Esophagus squamous epithelium (tissue), 5 donors: ENCODE measurements at regions not wholly inside any gene's neighbourhood (a gene's known extent, or its start where the extent isn't known, plus 50 kb on each side); places are given as distances from the start of the nearest gene placed in this dataset.

ENCODE experiments used
- DNase-seq: peaks from one replicate; lab custom pipeline; 2025; lab: John Stamatoyannopoulos, UW
- H3K27ac ChIP-seq, 4 donors: fragments of 200-600 bp; sonication (generic); one replicate each; pipeline ENCODE4 v1.5.1; 2016 to 2019; ENCODE audit warnings: mild to moderate bottlenecking in 1 of 4
- H3K27me3 ChIP-seq, 4 donors: fragments of 200-600 bp; sonication (generic); 1 replicate in 3 of 4; 2 replicates in 1 of 4; pipeline versions ENCODE4 v1.5.1 to v1.6.0; 2017 to 2021; ENCODE audit warnings: antibody characterized with exemption in 1 of 4
- H3K36me3 ChIP-seq, 3 donors: fragments of 200-600 bp; sonication (generic); one replicate each; pipeline ENCODE4 v1.5.1; 2016 to 2019
- H3K4me1 ChIP-seq, 3 donors: fragments of 200-600 bp; sonication (generic); one replicate each; pipeline ENCODE4 v1.5.1; 2017 to 2019
- H3K4me3 ChIP-seq, 4 donors: fragments of 200-600 bp; sonication (generic); 1 replicate in 3 of 4; 2 replicates in 1 of 4; pipeline ENCODE4 v1.5.1; 2016 to 2019; ENCODE audit warnings: mild to moderate bottlenecking in 2 of 4, moderate library complexity in 1 of 4
- H3K9me3 ChIP-seq, 3 donors: fragments of 200-600 bp; sonication (generic); one replicate each; pipeline ENCODE4 v1.5.1; 2016 to 2019
- POLR2A ChIP-seq, 4 donors: fragments of 450-650 bp; IDR thresholded peaks; one replicate each; pipeline ENCODE4 v1.6.1; 2017; ENCODE audit warnings: antibody characterized with exemption in 4 of 4, mild to moderate bottlenecking in 4 of 4, moderate library complexity in 3 of 4
- WGBS, 2 donors: methylation state at CpG; one replicate each; pipeline ENCODE4 v1.1.5; 2018; 5-methylcytosine and 5-hydroxymethylcytosine counted together
- intact Hi-C: fragments of 100-400 bp; cut with DNase I; formaldehyde crosslinking; loops from one replicate; pipeline ENCODE4 v1.15.0; 2022
- TF ChIP-seq, protein P1 (sequence below), 6 experiments: fragments of 450-650 bp in 4 of 6; fragments of 200-600 bp in 2 of 6; sonication (generic) in 2 of 6; IDR thresholded peaks; one replicate each; pipeline ENCODE4 v1.5.1; 2016 to 2019; ENCODE audit warnings: antibody characterized with exemption in 6 of 6, mild to moderate bottlenecking in 4 of 6, moderate library complexity in 4 of 6
- donor health status: DM: yes; HTN: yes; CAD: no.

DNA sequence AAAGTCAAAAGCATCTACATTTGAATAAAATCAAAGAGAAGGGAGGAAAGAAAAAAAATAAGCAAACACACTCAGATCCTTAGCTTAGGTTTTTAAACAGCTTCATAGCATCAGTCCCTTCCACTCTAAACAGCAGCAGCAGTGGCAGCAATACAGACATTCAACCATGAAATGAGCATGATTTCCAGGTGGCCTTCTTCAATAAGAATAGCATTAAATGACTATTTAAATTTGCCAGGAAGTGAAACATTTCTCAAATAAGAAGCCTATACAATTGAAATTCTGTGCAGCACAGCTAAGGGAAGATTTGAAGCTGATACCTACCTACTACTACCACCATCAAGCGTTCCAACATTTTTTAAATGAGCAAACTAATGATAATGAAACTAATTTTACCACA, 138.1 kb upstream of the REG3G start:
- Histone ChIP-seq H3K27me3 (no peaks in the 10 kb centered on the region), H3K36me3 (no peaks in the 10 kb centered on the region), H3K4me3 (no peak overlapping the region), H3K9me3 (peaks cover 0 to 3% (median 0%) of the 10 kb centered on the region in 3 donors), H3K27ac (no peak overlapping the region), H3K4me1 (no peaks in the 10 kb centered on the region)
- TF ChIP-seq, protein P1, sequence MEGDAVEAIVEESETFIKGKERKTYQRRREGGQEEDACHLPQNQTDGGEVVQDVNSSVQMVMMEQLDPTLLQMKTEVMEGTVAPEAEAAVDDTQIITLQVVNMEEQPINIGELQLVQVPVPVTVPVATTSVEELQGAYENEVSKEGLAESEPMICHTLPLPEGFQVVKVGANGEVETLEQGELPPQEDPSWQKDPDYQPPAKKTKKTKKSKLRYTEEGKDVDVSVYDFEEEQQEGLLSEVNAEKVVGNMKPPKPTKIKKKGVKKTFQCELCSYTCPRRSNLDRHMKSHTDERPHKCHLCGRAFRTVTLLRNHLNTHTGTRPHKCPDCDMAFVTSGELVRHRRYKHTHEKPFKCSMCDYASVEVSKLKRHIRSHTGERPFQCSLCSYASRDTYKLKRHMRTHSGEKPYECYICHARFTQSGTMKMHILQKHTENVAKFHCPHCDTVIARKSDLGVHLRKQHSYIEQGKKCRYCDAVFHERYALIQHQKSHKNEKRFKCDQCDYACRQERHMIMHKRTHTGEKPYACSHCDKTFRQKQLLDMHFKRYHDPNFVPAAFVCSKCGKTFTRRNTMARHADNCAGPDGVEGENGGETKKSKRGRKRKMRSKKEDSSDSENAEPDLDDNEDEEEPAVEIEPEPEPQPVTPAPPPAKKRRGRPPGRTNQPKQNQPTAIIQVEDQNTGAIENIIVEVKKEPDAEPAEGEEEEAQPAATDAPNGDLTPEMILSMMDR (IDR thresholded peaks at IDR 0.05) = no peak
- no peak for TF ChIP-seq POLR2A (IDR thresholded peaks at IDR 0.05)
- intact Hi-C loops = no loop called here
- no peak for DNase-seq
- WGBS, 2 donors = 54 to 79% methylated on average over 1 of the region's 1 CpG

DNA sequence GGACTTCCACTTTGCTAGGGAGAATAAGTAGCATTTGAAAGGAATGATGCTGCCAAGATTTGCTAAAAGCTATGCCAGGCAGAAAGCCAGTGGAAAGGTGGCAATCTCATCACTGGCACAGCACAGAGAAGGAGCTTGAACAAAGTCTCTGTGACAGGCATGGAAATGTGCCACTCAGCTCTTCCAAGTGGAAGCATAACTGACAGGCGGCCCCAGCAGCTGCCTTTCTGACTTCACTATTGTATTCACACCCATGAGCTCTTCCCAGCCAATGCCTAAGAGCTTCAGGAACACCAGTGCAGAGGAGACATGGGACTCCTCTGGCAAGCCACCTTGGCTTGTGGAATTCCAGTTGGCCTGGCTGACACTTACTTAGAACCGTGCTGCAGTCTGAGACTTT, 134.6 kb upstream of the REG3G start:
- Histone ChIP-seq H3K9me3 (peaks cover 0 to 3% (median 0%) of the 10 kb centered on the region in 3 donors), H3K36me3 (no peaks in the 10 kb centered on the region), H3K4me3 (no peak overlapping the region), H3K27me3 (no peaks in the 10 kb centered on the region), H3K27ac (no peak overlapping the region), H3K4me1 (no peaks in the 10 kb centered on the region)
- TF ChIP-seq, protein P1 (IDR thresholded peaks at IDR 0.05) = no peak
- TF ChIP-seq POLR2A (IDR thresholded peaks at IDR 0.05) = no peak
- 65 to 72% methylated on average over 2 of the region's 2 CpGs for WGBS, 2 donors
- no peak for DNase-seq
- intact Hi-C loops = no loop called here

DNA sequence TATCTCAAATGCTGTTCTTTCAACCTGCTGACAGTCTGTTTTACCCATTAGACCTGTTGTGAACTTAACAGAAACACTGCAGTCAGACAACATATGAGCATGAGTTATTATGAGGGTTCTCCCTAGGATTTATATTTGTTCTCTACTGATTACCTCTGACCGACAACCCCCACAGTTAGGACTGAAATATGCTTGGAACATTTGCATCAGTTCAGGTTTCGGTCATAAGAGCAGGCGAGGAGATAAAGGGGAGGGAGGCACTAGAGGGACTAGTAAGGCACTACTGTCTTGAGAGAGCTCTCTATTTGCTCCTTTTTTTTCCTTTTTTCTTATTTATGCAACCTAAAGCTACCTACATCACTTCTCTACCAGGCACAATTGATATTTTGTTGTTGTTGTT, 133.2 kb upstream of the REG3G start:
- no peak for DNase-seq
- WGBS, 2 donors = 68 to 90% methylated on average over 3 of the region's 3 CpGs

DNA sequence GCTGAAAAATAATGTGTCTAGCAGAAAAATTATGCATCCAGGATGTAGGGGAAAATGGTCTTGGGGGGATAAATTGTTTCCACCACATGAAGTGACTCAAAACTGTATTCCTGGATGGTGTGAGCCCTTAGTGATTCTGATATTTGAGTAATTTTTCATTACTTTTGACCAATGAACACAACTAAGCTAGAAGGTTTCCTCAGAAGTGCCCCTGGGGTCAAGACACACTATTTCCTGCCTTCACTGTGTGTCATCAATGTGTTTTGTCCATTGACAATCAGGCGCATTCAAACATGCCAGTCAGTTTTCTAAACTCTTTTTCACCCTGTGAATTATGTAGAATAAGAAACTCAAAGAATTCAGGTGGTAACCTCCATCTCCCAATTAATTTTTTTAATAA, 130.5 kb upstream of the REG3G start:
- Histone ChIP-seq H3K27me3 (no peaks in the 10 kb centered on the region), H3K9me3 (peaks cover 0 to 3% (median 0%) of the 10 kb centered on the region in 3 donors), H3K36me3 (no peaks in the 10 kb centered on the region), H3K4me3 (no peak overlapping the region), H3K27ac (no peak overlapping the region), H3K4me1 (no peaks in the 10 kb centered on the region)
- intact Hi-C loops = no loop called here
- DNase-seq = no peak
- TF ChIP-seq, protein P1 (IDR thresholded peaks at IDR 0.05) = no peak
- TF ChIP-seq POLR2A (IDR thresholded peaks at IDR 0.05) = no peak
- WGBS, 2 donors = 74 to 92% methylated on average over 1 of the region's 1 CpG

More for the DNA sequence above, 133.2 kb upstream of the REG3G start:
- no peak for TF ChIP-seq POLR2A (IDR thresholded peaks at IDR 0.05)
- TF ChIP-seq, protein P1 (IDR thresholded peaks at IDR 0.05) = no peak
- intact Hi-C loops = no loop called here
- H3K27me3 ChIP-seq = no peaks in the 10 kb centered on the region
- no peaks in the 10 kb centered on the region for H3K4me1 ChIP-seq
- no peak overlapping the region for H3K27ac ChIP-seq
- H3K9me3 ChIP-seq = peaks cover 0 to 3% (median 0%) of the 10 kb centered on the region in 3 donors
- no peak overlapping the region for H3K4me3 ChIP-seq
- no peaks in the 10 kb centered on the region for H3K36me3 ChIP-seq

DNA sequence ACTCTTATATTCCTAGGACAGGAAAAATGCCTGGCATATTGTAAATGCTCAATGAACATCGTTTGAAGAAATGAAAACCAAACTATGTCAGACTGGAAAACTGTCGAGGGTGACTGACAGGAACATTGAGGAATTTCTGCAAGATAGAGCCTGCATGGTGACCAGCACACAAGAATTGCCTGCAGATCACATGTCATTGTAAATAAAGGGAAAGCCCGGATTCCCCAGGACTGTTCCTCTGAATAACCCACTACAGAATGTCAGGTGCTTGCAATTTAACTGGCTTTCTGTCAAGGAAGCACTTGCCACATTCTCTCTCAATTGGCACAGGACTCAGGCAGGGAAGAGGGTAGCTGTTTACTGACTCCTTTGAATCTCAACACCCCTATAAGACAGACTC, 129.0 kb upstream of the REG3G start:
- WGBS, 2 donors = 38 to 43% methylated on average over 3 of the region's 3 CpGs
- peaks cover 0 to 3% (median 0%) of the 10 kb centered on the region in 3 donors for H3K9me3 ChIP-seq
- H3K27me3 ChIP-seq = no peaks in the 10 kb centered on the region
- H3K4me1 ChIP-seq = no peaks in the 10 kb centered on the region
- H3K27ac ChIP-seq = no peak overlapping the region
- intact Hi-C loops = no loop called here
- DNase-seq = no peak
- no peak overlapping the region for H3K4me3 ChIP-seq
- no peak for TF ChIP-seq POLR2A (IDR thresholded peaks at IDR 0.05)
- TF ChIP-seq, protein P1 (IDR thresholded peaks at IDR 0.05) = no peak
- H3K36me3 ChIP-seq = no peaks in the 10 kb centered on the region
